CD8-positive, alpha-beta memory T cell (primary cell): ENCODE measurements at regions not wholly inside any gene's neighbourhood (a gene's known extent, or its start where the extent isn't known, plus 50 kb on each side); places are given as distances from the start of the nearest gene placed in this dataset.
"Not testable (repeated sequence)": the region's sequence is repeated elsewhere in the genome, so short reads cannot be mapped to it uniquely, and the experiment has no call there.

ENCODE experiments used
- CTCF ChIA-PET: fragments of 350-600 bp; sonication (Branson Sonifier 250); formaldehyde crosslinking; loops from one replicate; lab custom pipeline; 2021; ENCODE audit warnings: antibody characterized with exemption; lab: Charles Lee
- POLR2A ChIA-PET: fragments of 350-600 bp; sonication (Branson Sonifier 250); formaldehyde crosslinking; loops from one replicate; lab custom pipeline; 2021; ENCODE audit warnings: antibody characterized with exemption; lab: Charles Lee
- DNase-seq, 5 donors: peaks; one replicate each; pipeline versions ENCODE4 v3.0.0 to v3.0.0-alpha.2; 2020 to 2022; ENCODE audit warnings: mixed read lengths in 1 of 5
- H3K27ac ChIP-seq: one replicate; pipeline ENCODE4 v1.7.0; 2013; ENCODE audit warnings: low read depth, mild to moderate bottlenecking, low read length, moderate library complexity
- H3K27me3 ChIP-seq: 2 replicates; pipeline ENCODE4 v1.7.0; 2013; ENCODE audit warnings: low read length, mild to moderate bottlenecking; ENCODE audit not compliant: insufficient read depth, poor library complexity, severe bottlenecking
- H3K36me3 ChIP-seq: 2 replicates; pipeline ENCODE4 v1.7.0; 2013; ENCODE audit warnings: mild to moderate bottlenecking, low read length, moderate library complexity; ENCODE audit not compliant: insufficient read depth
- H3K4me1 ChIP-seq: 2 replicates; pipeline ENCODE4 v1.7.0; 2013; ENCODE audit warnings: mild to moderate bottlenecking, low read length, moderate library complexity; ENCODE audit not compliant: insufficient read depth
- H3K4me3 ChIP-seq: 2 replicates; pipeline ENCODE4 v1.7.0; 2013; ENCODE audit warnings: mild to moderate bottlenecking, low read length
- H3K9me3 ChIP-seq: 2 replicates; pipeline ENCODE4 v1.7.0; 2013; ENCODE audit warnings: mild to moderate bottlenecking, low read length
- H3K27ac Mint-ChIP-seq, 8 donors: one replicate each; pipeline ENCODE4 v1.8.0; 2020 to 2021; ENCODE audit warnings: mixed read lengths in 8 of 8, mild to moderate bottlenecking in 6 of 8, inconsistent platforms in 3 of 8, moderate library complexity in 3 of 8
- H3K27me3 Mint-ChIP-seq, 2 donors: one replicate each; pipeline ENCODE4 v1.8.0; 2020 to 2021; ENCODE audit warnings: mixed read lengths in 2 of 2, mild to moderate bottlenecking in 1 of 2, moderate library complexity in 1 of 2
- H3K36me3 Mint-ChIP-seq, 3 donors: one replicate each; pipeline ENCODE4 v1.8.0; 2020 to 2021; ENCODE audit warnings: mixed read lengths in 3 of 3, inconsistent platforms in 1 of 3, mild to moderate bottlenecking in 1 of 3
- H3K4me1 Mint-ChIP-seq, 3 donors: one replicate each; pipeline ENCODE4 v1.8.0; 2020 to 2021; ENCODE audit warnings: mixed read lengths in 3 of 3, inconsistent platforms in 1 of 3, mild to moderate bottlenecking in 1 of 3
- H3K4me3 Mint-ChIP-seq, 7 donors: one replicate each; pipeline ENCODE4 v1.8.0; 2020 to 2021; ENCODE audit warnings: mixed read lengths in 7 of 7, mild to moderate bottlenecking in 6 of 7, moderate library complexity in 4 of 7, inconsistent platforms in 2 of 7
- H3K9me3 Mint-ChIP-seq, 5 donors: one replicate each; pipeline ENCODE4 v1.8.0; 2020 to 2022; ENCODE audit warnings: mixed read lengths in 5 of 5, mild to moderate bottlenecking in 3 of 5, moderate library complexity in 2 of 5, inconsistent platforms in 1 of 5

- CTCF ChIA-PET, H3K4me1 Mint-ChIP-seq, H3K36me3 ChIP-seq, POLR2A ChIA-PET, H3K36me3 Mint-ChIP-seq, H3K27ac ChIP-seq, DNase-seq, H3K4me1 ChIP-seq, H3K4me3 ChIP-seq, H3K4me3 Mint-ChIP-seq, H3K9me3 ChIP-seq, H3K9me3 Mint-ChIP-seq, H3K27ac Mint-ChIP-seq, H3K27me3 ChIP-seq: not testable (repeated sequence)
- peaks cover 1 to 12% of the 10 kb centered on the region in 2 donors for H3K27me3 Mint-ChIP-seq
Measured at GRCh38 chr12:131328861-131329845, 375.4 kb downstream of the ADGRD1 start.

DNA sequence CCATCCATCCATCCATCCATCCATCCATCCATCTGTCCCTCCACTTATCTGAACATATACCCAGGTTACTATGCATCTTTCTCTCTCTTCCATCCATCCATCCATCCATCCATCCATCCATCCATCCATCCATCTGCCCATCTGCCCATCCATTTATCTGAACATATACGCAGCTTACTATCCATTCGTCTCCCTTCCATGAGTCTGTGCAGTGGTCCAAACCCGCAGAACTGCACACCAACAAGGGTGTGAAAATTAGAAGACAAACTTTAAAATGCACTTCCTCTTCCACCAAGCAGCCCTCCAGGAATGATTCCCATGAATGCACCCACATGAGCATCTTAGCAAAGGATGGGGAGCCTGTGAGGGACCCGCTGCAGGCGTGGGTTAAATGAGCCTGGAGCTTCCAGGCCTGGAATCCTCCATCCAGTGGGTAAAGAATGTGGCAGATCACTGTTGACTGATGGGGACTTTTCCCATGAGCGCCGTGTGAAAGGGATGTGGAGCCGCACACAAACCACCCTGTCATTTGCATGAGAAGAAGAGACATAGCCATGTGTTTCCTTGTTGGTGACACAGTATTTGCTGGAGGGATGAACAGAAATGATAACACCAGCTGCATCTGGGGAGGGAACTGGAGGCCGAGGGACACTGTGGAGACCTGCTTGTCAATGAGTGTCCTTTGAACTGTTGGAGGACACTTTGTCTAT lies 376.6 kb downstream of the ADGRD1 start:
- no peaks in the 10 kb centered on the region for H3K4me1 Mint-ChIP-seq
- H3K27ac Mint-ChIP-seq = no peak overlapping the region
- Histone ChIP-seq H3K27me3 (no peaks in the 10 kb centered on the region), H3K4me1 (no peaks in the 10 kb centered on the region), H3K27ac (no peak overlapping the region), H3K4me3 (no peak overlapping the region), H3K9me3 (no peaks in the 10 kb centered on the region), H3K36me3 (no peaks in the 10 kb centered on the region)
- ChIA-PET POLR2A (no interaction called here), CTCF (no interaction called here)
- peaks cover 1 to 12% of the 10 kb centered on the region in 2 donors for H3K27me3 Mint-ChIP-seq
- H3K4me3 Mint-ChIP-seq = no peak overlapping the region
- H3K9me3 Mint-ChIP-seq = peaks cover 0 to 2% (median 0%) of the 10 kb centered on the region in 5 donors
- DNase-seq = no peak
- no peaks in the 10 kb centered on the region for H3K36me3 Mint-ChIP-seq

- ChIA-PET CTCF (no interaction called here), POLR2A (no interaction called here)
- Histone ChIP-seq H3K27ac (no peak overlapping the region), H3K36me3 (no peaks in the 10 kb centered on the region), H3K27me3 (no peaks in the 10 kb centered on the region), H3K9me3 (no peaks in the 10 kb centered on the region), H3K4me3 (no peak overlapping the region), H3K4me1 (no peaks in the 10 kb centered on the region)
- Mint-ChIP-seq H3K4me3 (no peak overlapping the region), H3K27me3 (peaks cover 6 to 12% of the 10 kb centered on the region in 2 donors), H3K9me3 (peaks cover 0 to 2% (median 0%) of the 10 kb centered on the region in 5 donors), H3K27ac (no peak overlapping the region), H3K4me1 (no peaks in the 10 kb centered on the region), H3K36me3 (no peaks in the 10 kb centered on the region)
- no peak for DNase-seq
Measured at GRCh38 chr12:131331148-131331750, 377.5 kb downstream of the ADGRD1 start.

GRCh38 chr12:131332224-131332623 lies 378.5 kb downstream of the ADGRD1 start:
- Histone ChIP-seq H3K4me3 (no peak overlapping the region), H3K9me3 (no peaks in the 10 kb centered on the region), H3K27me3 (no peaks in the 10 kb centered on the region), H3K27ac (no peak overlapping the region), H3K4me1 (no peaks in the 10 kb centered on the region), H3K36me3 (no peaks in the 10 kb centered on the region)
- Mint-ChIP-seq H3K4me3 (no peak overlapping the region), H3K27me3 (peaks cover 4% of the 10 kb centered on the region in 2 donors), H3K36me3 (no peaks in the 10 kb centered on the region), H3K4me1 (no peaks in the 10 kb centered on the region), H3K9me3 (peaks cover 0 to 2% (median 0%) of the 10 kb centered on the region in 5 donors), H3K27ac (no peak overlapping the region)
- CTCF ChIA-PET = no interaction called here
- POLR2A ChIA-PET = no interaction called here
- DNase-seq = no peak

- no peaks in the 10 kb centered on the region for H3K4me1 ChIP-seq
- H3K9me3 ChIP-seq = no peaks in the 10 kb centered on the region
- H3K36me3 Mint-ChIP-seq = no peaks in the 10 kb centered on the region
- no peak overlapping the region for H3K4me3 Mint-ChIP-seq
- DNase-seq = no peak
- CTCF ChIA-PET = no interaction called here
- no peaks in the 10 kb centered on the region for H3K36me3 ChIP-seq
- no peak overlapping the region for H3K27ac ChIP-seq
- H3K4me1 Mint-ChIP-seq = no peaks in the 10 kb centered on the region
- H3K4me3 ChIP-seq = no peak overlapping the region
- H3K27me3 Mint-ChIP-seq = peaks cover 3 to 4% of the 10 kb centered on the region in 2 donors
- H3K9me3 Mint-ChIP-seq = peaks cover 0 to 2% (median 0%) of the 10 kb centered on the region in 5 donors
- no peaks in the 10 kb centered on the region for H3K27me3 ChIP-seq
- no peak overlapping the region for H3K27ac Mint-ChIP-seq
- POLR2A ChIA-PET = no interaction called here
Measured at GRCh38 chr12:131333136-131333535, 377.8 kb upstream of the SFSWAP start.

DNA sequence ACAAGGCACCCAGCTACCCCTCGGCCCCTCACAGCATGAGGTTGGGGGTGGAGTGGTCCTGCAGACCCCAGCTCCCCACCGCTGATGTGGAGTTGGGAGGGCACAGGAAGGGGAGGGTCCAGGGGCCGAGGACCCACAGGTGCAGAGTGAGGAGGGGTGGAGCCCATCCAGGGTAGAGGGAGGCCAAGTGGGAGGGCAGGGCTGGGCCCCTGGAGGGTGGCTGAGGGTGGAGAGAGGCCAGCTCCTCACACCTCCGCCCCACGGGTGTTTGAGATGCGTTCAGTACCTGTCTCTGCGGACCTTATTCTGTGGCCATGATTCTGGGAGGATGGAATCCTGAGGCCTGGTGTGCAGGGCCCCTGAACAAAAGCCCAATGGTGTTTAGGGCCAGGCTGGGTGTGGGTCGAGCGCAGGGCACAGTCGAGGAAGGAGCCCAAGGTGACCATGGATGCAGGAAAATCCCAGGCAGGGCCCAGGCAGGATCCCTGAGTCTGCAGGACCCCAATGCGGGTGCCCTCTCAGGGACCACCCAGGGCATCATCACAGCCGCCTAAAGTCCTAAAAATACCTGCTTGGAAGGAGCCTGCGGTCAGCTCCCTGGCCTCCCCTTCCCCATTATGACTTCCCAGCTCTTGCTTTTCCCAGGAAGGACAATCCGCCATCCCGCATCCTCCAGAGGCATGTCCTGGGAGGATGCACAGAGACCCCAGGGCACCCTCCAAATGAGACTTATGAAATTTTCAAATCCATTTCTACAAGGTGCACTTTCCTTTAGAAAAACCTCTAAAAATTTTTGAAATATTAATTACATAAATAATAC lies 377.1 kb upstream of the SFSWAP start:
- Histone ChIP-seq H3K4me1 (no peaks in the 10 kb centered on the region), H3K4me3 (no peak overlapping the region), H3K9me3 (no peaks in the 10 kb centered on the region), H3K27me3 (no peaks in the 10 kb centered on the region), H3K27ac (no peak overlapping the region), H3K36me3 (no peaks in the 10 kb centered on the region)
- Mint-ChIP-seq H3K4me3 (no peak overlapping the region), H3K27ac (no peak overlapping the region), H3K9me3 (peaks cover 0 to 2% (median 0%) of the 10 kb centered on the region in 5 donors), H3K4me1 (no peaks in the 10 kb centered on the region), H3K27me3 (peaks cover 3 to 6% of the 10 kb centered on the region in 2 donors), H3K36me3 (no peaks in the 10 kb centered on the region)
- POLR2A ChIA-PET = no interaction called here
- DNase-seq = no peak
- CTCF ChIA-PET = no interaction called here

DNA sequence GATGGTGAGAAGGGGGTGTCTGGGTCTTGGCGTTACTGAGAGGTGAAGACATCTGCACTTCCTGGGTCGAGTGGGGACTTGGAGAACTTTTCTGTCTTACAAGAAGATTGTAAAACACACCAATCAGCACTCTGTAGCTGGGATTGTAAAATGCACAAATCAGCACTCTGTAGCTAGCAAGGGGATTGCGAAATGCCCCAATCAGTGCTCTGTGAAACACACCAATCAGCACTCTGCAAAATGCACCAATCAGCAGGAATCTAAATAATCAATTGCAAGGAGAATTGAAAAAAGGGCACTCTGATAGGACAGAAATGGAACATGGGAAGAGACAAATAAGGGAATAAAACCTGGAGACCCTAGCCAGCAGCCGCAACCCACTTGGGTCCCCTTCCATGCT lies 376.1 kb upstream of the SFSWAP start:
- H3K27me3 Mint-ChIP-seq = peaks cover 4 to 6% of the 10 kb centered on the region in 2 donors
- H3K27ac ChIP-seq = no peak overlapping the region
- H3K36me3 ChIP-seq = no peaks in the 10 kb centered on the region
- no peaks in the 10 kb centered on the region for H3K36me3 Mint-ChIP-seq
- ChIA-PET CTCF (no interaction called here), POLR2A (no interaction called here)
- H3K4me3 ChIP-seq = no peak overlapping the region
- no peak for DNase-seq
- peak overlapping the region in 1 of 8 donors; percentile 3 for H3K27ac Mint-ChIP-seq
- H3K9me3 ChIP-seq = no peaks in the 10 kb centered on the region
- no peaks in the 10 kb centered on the region for H3K4me1 ChIP-seq
- H3K4me3 Mint-ChIP-seq = no peak overlapping the region
- H3K27me3 ChIP-seq = no peaks in the 10 kb centered on the region
- H3K9me3 Mint-ChIP-seq = peaks cover 0 to 2% (median 0%) of the 10 kb centered on the region in 5 donors
- H3K4me1 Mint-ChIP-seq = no peaks in the 10 kb centered on the region
